ENCODE measurements at regions not wholly inside any gene's neighbourhood (a gene's known extent, or its start where the extent isn't known, plus 50 kb on each side); places are given as distances from the start of the nearest gene placed in this dataset.

- DNase-seq (ENCODE audit: low spot score) (no peak), FAIRE-seq (peak; percentile 52)
These were observed 72.3 kb upstream of the BOC start for GRCh38 chr3:113138839-113139743.

- peak; percentile 52 for FAIRE-seq
- DNase-seq (ENCODE audit: low spot score), result peak; percentile 18
These were observed 70.5 kb upstream of the BOC start for GRCh38 chr3:113140876-113141275.

GRCh38 chr3:113141543-113141942 lies 69.8 kb upstream of the BOC start:
- DNase-seq (ENCODE audit: low spot score), result no peak
- no peak for FAIRE-seq

- FAIRE-seq, result no peak
These were observed 68.9 kb upstream of the BOC start for GRCh38 chr3:113142476-113142875.

GRCh38 chr3:113143353-113143752 lies 68.0 kb upstream of the BOC start:
- DNase-seq (ENCODE audit: low spot score) (no peak), FAIRE-seq (no peak)

More at GRCh38 chr3:113142476-113142875, 68.9 kb upstream of the BOC start:
- DNase-seq (ENCODE audit: low spot score), result no peak

GRCh38 chr3:113147681-113148261 lies 63.6 kb upstream of the BOC start:
- DNase-seq (ENCODE audit: low spot score) (no peak), FAIRE-seq (peak; percentile 20)

GRCh38 chr3:113148284-113148683 lies 63.1 kb upstream of the BOC start:
- DNase-seq (ENCODE audit: low spot score), result no peak
- no peak for FAIRE-seq

- no peak for FAIRE-seq
- DNase-seq (ENCODE audit: low spot score), result no peak
These were observed 61.1 kb upstream of the BOC start for GRCh38 chr3:113150250-113150649.

- FAIRE-seq (no peak), DNase-seq (ENCODE audit: low spot score) (no peak)
These were observed 59.8 kb upstream of the BOC start for GRCh38 chr3:113151461-113152031.

- FAIRE-seq (no peak), DNase-seq (ENCODE audit: low spot score) (no peak)
These were observed 58.5 kb upstream of the BOC start for GRCh38 chr3:113152849-113153248.

GRCh38 chr3:113153499-113154107 lies 57.8 kb upstream of the BOC start:
- DNase-seq (ENCODE audit: low spot score) (no peak), FAIRE-seq (no peak)

- no peak for FAIRE-seq
- no peak for DNase-seq (ENCODE audit: low spot score)
These were observed 54.5 kb upstream of the BOC start for GRCh38 chr3:113156816-113157333.

- FAIRE-seq, result no peak
- no peak for DNase-seq (ENCODE audit: low spot score)
These were observed 53.8 kb upstream of the BOC start for GRCh38 chr3:113157408-113158030.

GRCh38 chr3:113158171-113158570 lies 53.2 kb upstream of the BOC start:
- FAIRE-seq, result no peak
- no peak for DNase-seq (ENCODE audit: low spot score)

Measured in urothelium cell line (cell line).